Endothelial cell of umbilical vein (primary cell): ENCODE measurements at regions not wholly inside any gene's neighbourhood (a gene's known extent, or its start where the extent isn't known, plus 50 kb on each side); places are given as distances from the start of the nearest gene placed in this dataset.

Experiments
- BruUV-seq: library from RNA; stranded (reverse); fragments of 400-500 nt; replicated peaks from 2 replicates; lab custom pipeline; 2021; lab: Mats Ljungman, UMichigan
- CTCF ChIA-PET: fragments of 300-600, 350-600 bp; sonication (Branson Sonifier 250); formaldehyde crosslinking; loops from one replicate; lab custom pipeline; 2021; ENCODE audit warnings: antibody characterized with exemption, inconsistent platforms; lab: Charles Lee
- POLR2A ChIA-PET: fragments of 300-600, 350-600 bp; sonication (Branson Sonifier 250); formaldehyde crosslinking; loops from one replicate; lab custom pipeline; 2021; ENCODE audit warnings: antibody characterized with exemption, inconsistent platforms; lab: Charles Lee
- DNase-seq: peaks from one replicate; pipeline ENCODE4 v3.0.0-alpha.2; 2011; ENCODE audit warnings: low read depth, low spot score
- FAIRE-seq: peaks from 2 replicates; lab custom pipeline; 2011; peaks lifted over from hg19 to GRCh38; lab: Jason Lieb, UNC
- H2AFZ ChIP-seq: 2 replicates; pipeline ENCODE4 v1.6.0; 2012; ENCODE audit warnings: low read depth, low read length, control low read depth, inconsistent platforms
- H3K27ac ChIP-seq: 2 replicates; pipeline ENCODE4 v1.5.1; 2011; ENCODE audit warnings: low read depth, mild to moderate bottlenecking, control low read depth, low read length, moderate library complexity; ENCODE audit not compliant: insufficient read depth
- H3K27me3 ChIP-seq, 2 experiments: 2 replicates each; pipeline versions ENCODE4 v1.6.0 to v1.6.1; 2011; ENCODE audit warnings: low read length in 2 of 2, mixed read lengths in 1 of 2; ENCODE audit not compliant: control insufficient read depth in 2 of 2, insufficient read depth in 2 of 2
- H3K36me3 ChIP-seq, 2 experiments: 2 replicates in 1 of 2; 3 replicates in 1 of 2; pipeline ENCODE4 v1.5.1; 2011; ENCODE audit warnings: low read length in 2 of 2, mild to moderate bottlenecking in 1 of 2, moderate library complexity in 1 of 2; ENCODE audit not compliant: control insufficient read depth in 2 of 2, insufficient read depth in 2 of 2; ENCODE audit errors: extremely low read depth in 1 of 2
- H3K4me1 ChIP-seq: 3 replicates; pipeline ENCODE4 v1.5.1; 2011; ENCODE audit warnings: mild to moderate bottlenecking, low read length; ENCODE audit not compliant: control insufficient read depth, insufficient read depth; ENCODE audit errors: extremely low read depth
- H3K4me2 ChIP-seq: 2 replicates; pipeline ENCODE4 v1.6.1; 2011; ENCODE audit warnings: low read length, control low read depth, mixed read lengths; ENCODE audit not compliant: insufficient read depth
- H3K4me3 ChIP-seq, 3 experiments: fragments of 200-600 bp in 1 of 3; sonication (generic), shearing (Covaris generic) in 1 of 3; replicated peaks in 1 of 3; 2 replicates each; pipeline ENCODE4 v1.5.1; 2011 to 2016; ENCODE audit warnings: control low read depth in 3 of 3, low read length in 3 of 3, mild to moderate bottlenecking in 2 of 3, inconsistent platforms in 1 of 3, low read depth in 1 of 3, moderate library complexity in 1 of 3; ENCODE audit not compliant: insufficient read depth in 1 of 3
- H3K79me2 ChIP-seq: 2 replicates; pipeline ENCODE4 v1.6.0; 2012; ENCODE audit warnings: low read length, inconsistent platforms; ENCODE audit not compliant: control insufficient read depth, insufficient read depth
- H3K9ac ChIP-seq: replicated peaks from 2 replicates; pipeline ENCODE3; 2011; ENCODE audit warnings: low read length, control low read depth; ENCODE audit not compliant: insufficient read depth; ENCODE audit errors: extremely low read depth
- H3K9me1 ChIP-seq: replicated peaks from 3 replicates; pipeline ENCODE4 v1.6.0; 2011; ENCODE audit warnings: mild to moderate bottlenecking, low read length; ENCODE audit not compliant: control insufficient read depth, insufficient read depth; ENCODE audit errors: extremely low read depth
- H3K9me3 ChIP-seq: replicated peaks from 2 replicates; pipeline ENCODE4 v1.5.1; 2012; ENCODE audit warnings: low read length, inconsistent platforms; ENCODE audit not compliant: control insufficient read depth, insufficient read depth
- H4K20me1 ChIP-seq: replicated peaks from 2 replicates; pipeline ENCODE3; 2011; ENCODE audit warnings: mild to moderate bottlenecking, low read length; ENCODE audit not compliant: control insufficient read depth, insufficient read depth; ENCODE audit errors: extremely low read depth
- EZH2 ChIP-seq: IDR thresholded peaks from 2 replicates; pipeline ENCODE4 v1.6.1; 2012; ENCODE audit warnings: borderline replicate concordance, low read depth, mild to moderate bottlenecking, moderate library complexity, low read length, inconsistent platforms; ENCODE audit not compliant: severe bottlenecking
- FOS ChIP-seq: IDR thresholded peaks from 2 replicates; pipeline ENCODE4 v1.6.1; 2011; ENCODE audit warnings: mild to moderate bottlenecking, low read length, moderate library complexity, borderline replicate concordance; ENCODE audit not compliant: insufficient read depth
- GATA2 ChIP-seq: IDR thresholded peaks from 2 replicates; pipeline ENCODE4 v1.7.0; 2011; ENCODE audit warnings: low read depth, mild to moderate bottlenecking, moderate library complexity, mixed read lengths, low read length; ENCODE audit not compliant: insufficient read length, insufficient read depth
- JUN ChIP-seq: IDR thresholded peaks from 2 replicates; pipeline ENCODE4 v1.6.1; 2011; ENCODE audit warnings: borderline replicate concordance, low read depth; ENCODE audit not compliant: insufficient read length, insufficient read depth
- MYC ChIP-seq: IDR thresholded peaks from one replicate; pipeline ENCODE4 v1.6.1; 2011; ENCODE audit warnings: mild to moderate bottlenecking, low read depth, low read length
- POLR2A ChIP-seq: IDR thresholded peaks from 2 replicates; pipeline ENCODE4 v1.6.1; 2012; ENCODE audit warnings: low read depth, mild to moderate bottlenecking, control low read depth, low read length
- POLR2AphosphoS5 ChIP-seq: IDR thresholded peaks from 2 replicates; pipeline ENCODE4 v1.6.1; 2012; ENCODE audit warnings: low read depth, mild to moderate bottlenecking, control low read depth, low read length, moderate library complexity; ENCODE audit not compliant: insufficient read depth
- dilution Hi-C: fragments of 300-500 bp; cut with MboI; formaldehyde crosslinking; loops from one replicate; pipeline ENCODE4 v1.15.0; 2019; ENCODE audit warnings: low sequenced_read_pairs; ENCODE audit not compliant: extremely low pct_ligation_motif_present
- intact Hi-C: fragments of 100-400 bp; cut with micrococcal nuclease; formaldehyde crosslinking; loops from one replicate; pipeline ENCODE4 v1.10.0; 2022
- TF ChIP-seq, protein P1 (sequence below), 2 donors: IDR thresholded peaks; 1 replicate in 1 of 2; 2 replicates in 1 of 2; pipeline ENCODE4 v1.5.1; 2011; ENCODE audit warnings: low read length in 2 of 2, mild to moderate bottlenecking in 2 of 2, moderate library complexity in 2 of 2, control low read depth in 1 of 2, inconsistent platforms in 1 of 2, low read depth in 1 of 2; ENCODE audit not compliant: insufficient read depth in 1 of 2; ENCODE audit errors: extremely low read depth in 1 of 2
- TF ChIP-seq, protein P2 (sequence below): IDR thresholded peaks from 2 replicates; pipeline ENCODE4 v1.6.1; 2011; ENCODE audit not compliant: insufficient read depth, insufficient read length

DNA sequence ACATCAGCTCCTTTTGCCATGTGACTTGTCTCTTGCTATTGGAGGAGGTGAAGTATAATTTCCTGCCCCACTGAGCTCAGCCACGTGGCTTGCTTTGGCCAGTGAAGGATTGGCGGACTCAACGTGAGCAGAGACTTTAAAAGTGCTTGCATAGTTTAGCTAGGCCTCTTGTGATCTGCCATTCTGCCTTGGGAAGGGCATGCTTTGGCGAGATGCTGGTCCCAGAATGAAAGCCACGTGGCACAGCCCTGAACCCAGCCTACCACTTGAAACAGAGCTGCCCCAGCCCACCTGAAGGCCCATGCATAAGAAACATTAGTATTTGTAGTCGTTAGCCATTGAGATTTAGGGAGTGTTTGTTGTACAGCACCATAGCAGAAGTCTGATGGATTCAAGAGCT lies 148.2 kb downstream of the TMEM132E start:
- no TSS peak for BruUV-seq
- no peak for FAIRE-seq
- CTCF ChIA-PET = no interaction called here

More for the DNA sequence above, 148.2 kb downstream of the TMEM132E start:
- DNase-seq = no peak
- Histone ChIP-seq H3K27ac (no peak overlapping the region), H3K79me2 (no peaks in the 10 kb centered on the region), H3K9me1 (no peaks in the 10 kb centered on the region), H3K4me3 (no peak overlapping the region), H3K36me3 (no peaks in the 10 kb centered on the region), H3K27me3 (no peaks in the 10 kb centered on the region), H3K9ac (no peak overlapping the region), H3K4me2 (no peak overlapping the region), H3K4me1 (no peaks in the 10 kb centered on the region), H4K20me1 (no peaks in the 10 kb centered on the region), H3K9me3 (no peaks in the 10 kb centered on the region), H2AFZ (no peak overlapping the region)
- dilution Hi-C loops (no loop called here), intact Hi-C loops (no loop called here)
- POLR2A ChIA-PET = no interaction called here
- no peak for TF ChIP-seq POLR2A
- no peak for TF ChIP-seq MYC
- TF ChIP-seq POLR2AphosphoS5 = no peak
- TF ChIP-seq, protein P1, sequence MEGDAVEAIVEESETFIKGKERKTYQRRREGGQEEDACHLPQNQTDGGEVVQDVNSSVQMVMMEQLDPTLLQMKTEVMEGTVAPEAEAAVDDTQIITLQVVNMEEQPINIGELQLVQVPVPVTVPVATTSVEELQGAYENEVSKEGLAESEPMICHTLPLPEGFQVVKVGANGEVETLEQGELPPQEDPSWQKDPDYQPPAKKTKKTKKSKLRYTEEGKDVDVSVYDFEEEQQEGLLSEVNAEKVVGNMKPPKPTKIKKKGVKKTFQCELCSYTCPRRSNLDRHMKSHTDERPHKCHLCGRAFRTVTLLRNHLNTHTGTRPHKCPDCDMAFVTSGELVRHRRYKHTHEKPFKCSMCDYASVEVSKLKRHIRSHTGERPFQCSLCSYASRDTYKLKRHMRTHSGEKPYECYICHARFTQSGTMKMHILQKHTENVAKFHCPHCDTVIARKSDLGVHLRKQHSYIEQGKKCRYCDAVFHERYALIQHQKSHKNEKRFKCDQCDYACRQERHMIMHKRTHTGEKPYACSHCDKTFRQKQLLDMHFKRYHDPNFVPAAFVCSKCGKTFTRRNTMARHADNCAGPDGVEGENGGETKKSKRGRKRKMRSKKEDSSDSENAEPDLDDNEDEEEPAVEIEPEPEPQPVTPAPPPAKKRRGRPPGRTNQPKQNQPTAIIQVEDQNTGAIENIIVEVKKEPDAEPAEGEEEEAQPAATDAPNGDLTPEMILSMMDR (IDR thresholded peaks at IDR 0.05; ENCODE audit: extremely low read depth in 1 of 2, insufficient read depth in 1 of 2, low read depth in 1 of 2, low read length in 2 of 2) = no peak
- TF ChIP-seq JUN = no peak
- no peak for TF ChIP-seq GATA2
- TF ChIP-seq, protein P2, sequence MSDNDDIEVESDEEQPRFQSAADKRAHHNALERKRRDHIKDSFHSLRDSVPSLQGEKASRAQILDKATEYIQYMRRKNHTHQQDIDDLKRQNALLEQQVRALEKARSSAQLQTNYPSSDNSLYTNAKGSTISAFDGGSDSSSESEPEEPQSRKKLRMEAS = no peak
- TF ChIP-seq FOS = no peak
- no peak for TF ChIP-seq EZH2
